HG03457 (cell line): ENCODE measurements at regions not wholly inside any gene's neighbourhood (a gene's known extent, or its start where the extent isn't known, plus 50 kb on each side); places are given as distances from the start of the nearest gene placed in this dataset.
A peak's percentile ranks its signal among the peaks of the same experiment; 100 is the strongest.
"Not testable (repeated sequence)": the region's sequence is repeated elsewhere in the genome, so short reads cannot be mapped to it uniquely, and the experiment has no call there.

Experiments
- ATAC-seq: cut with Tn5 transposase; IDR thresholded peaks from one replicate; pipeline ENCODE4 v1.9.1; 2021; ENCODE audit warnings: moderate number of reproducible peaks; ENCODE audit not compliant: unreplicated experiment

DNA sequence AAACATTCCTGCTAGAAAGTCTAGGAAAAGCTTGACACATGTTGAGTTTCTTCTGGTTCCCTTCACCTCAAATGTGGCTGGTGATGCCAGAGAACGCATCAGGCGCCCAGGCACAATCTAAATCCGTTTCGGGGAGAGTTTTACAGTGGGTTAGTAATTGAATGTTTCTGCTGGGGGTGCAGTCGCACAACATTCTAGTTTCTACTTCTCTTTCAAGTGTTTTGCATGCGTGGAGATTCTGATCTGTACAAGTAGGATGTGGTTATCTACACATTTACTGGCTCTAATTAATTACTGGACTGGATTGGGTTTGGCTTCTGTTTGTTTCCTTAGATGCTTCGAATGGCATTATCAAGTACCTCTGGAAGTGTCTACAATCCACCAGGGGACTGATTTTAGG, 173.8 kb downstream of the TMEM26 start:
- peak; percentile 79 for ATAC-seq

DNA sequence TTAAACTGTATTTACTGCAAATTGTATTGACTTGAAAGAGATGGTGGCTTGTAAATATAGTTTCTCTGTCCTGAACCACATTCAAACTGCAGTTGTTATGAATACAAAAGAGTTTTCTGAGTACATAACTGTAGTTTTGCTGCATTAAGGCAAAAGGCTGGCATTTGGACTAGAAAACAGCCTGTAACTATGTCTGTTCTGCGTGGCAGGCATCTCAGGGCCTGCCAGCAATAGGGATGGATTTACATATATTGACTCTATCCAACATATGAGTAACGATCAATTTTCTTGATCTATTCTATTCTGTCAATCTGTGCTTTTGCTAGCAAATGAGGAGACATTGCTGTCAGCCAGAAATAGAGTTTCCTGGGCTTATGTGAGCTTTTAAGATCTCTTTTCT, 174.6 kb downstream of the TMEM26 start:
- no peak for ATAC-seq

DNA sequence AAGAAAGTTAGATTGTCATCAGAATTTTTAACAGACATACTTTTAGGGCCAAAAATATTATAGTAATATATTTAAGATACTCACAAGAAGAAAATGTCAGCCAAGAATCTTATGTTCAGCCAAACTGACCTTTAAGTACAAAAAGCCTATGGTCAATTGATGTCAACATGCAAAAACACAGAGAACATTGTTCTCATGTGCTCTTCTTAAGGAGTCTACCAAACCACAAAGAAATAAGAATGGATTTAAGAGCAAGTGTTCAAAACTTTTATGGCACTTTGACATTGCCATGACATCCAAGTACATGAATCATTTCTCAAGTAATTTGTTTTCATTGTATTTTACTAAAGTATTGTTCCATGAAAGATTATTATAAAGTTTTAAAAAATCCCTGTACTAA, 180.4 kb downstream of the TMEM26 start:
- ATAC-seq = no peak

DNA sequence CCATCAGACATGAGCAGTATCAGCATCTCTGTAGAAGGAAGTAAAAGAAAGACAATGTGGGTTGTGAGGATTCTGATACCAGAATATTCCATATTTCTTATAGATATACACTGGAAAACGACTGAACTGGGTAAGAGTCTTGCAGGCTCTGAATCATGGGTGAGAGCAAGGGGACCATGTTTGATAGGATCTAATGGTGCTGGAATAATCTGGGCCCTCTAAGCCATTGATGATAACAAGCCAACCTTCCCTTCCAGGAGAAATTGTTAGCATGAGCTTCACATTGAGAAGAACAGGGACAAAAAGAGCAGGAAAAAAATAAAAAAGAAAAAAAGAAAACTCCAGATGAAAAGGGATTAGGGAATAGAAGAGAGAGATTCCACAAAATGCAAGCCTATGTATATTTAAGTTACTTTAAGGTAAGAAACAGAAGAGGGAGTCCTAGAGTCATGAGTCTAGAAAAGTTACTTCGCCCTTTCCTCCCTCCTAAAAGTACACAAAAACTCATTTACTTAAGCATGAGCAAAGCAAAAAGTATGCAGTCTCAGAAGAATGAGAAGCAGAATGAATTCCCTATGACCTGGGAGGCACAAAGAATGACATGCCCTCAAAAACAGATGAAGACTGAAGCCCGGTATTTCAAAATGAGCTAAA, 181.9 kb downstream of the TMEM26 start:
- no peak for ATAC-seq

DNA sequence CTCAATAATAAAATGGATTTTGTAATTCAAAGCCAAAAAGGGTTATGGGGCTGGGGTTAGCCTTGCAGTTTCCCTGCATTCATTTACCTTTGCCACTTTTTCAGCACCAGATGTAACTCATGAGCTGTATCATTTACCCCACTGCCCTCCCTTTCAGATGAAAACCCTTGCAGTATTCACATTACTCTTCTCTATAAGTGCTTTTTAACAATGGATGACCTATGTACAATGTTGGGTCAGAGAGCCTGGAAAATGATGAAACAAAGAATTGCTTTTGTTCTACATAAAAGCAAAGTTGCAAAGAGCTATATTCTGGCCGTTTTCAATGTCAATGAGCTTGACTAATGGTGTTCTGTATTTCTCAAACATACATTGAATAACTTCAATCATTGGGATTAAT, 189.7 kb downstream of the TMEM26 start:
- no peak for ATAC-seq

DNA sequence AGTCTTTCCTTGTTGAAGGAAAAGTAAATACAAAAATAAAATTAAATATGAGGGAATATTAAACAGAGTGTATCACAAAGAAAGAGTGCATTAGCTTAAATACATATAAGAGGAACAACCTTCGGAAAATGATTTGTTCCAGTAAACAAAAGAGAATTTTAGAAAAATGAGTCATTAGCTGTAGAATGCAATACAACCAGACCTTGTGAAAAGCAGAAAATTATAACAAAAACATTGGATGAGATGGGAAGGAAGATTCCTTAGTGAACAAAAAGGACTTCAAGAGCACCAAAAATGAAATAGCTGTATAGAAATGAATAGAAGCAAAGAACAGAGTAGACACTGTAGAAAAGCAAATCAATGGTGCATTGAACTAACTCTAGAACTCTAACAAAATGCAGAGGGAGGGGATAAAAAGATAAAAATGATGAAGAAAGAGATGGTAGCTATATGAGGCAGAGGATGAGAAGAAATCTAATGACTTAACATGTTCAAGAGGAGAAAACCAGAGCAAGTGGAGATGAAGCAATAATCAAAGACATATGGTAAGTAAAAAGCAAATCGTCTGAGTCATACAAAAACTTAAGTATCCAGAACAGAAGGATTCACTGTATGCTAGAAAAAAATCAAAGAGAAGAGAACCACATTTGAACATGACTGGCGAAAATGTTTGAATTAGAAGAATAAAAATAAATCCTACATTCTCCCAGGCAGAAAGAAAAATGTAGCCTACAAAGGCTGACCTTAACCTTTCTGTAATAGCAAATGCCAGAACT, 190.5 kb downstream of the TMEM26 start:
- ATAC-seq = no peak

DNA sequence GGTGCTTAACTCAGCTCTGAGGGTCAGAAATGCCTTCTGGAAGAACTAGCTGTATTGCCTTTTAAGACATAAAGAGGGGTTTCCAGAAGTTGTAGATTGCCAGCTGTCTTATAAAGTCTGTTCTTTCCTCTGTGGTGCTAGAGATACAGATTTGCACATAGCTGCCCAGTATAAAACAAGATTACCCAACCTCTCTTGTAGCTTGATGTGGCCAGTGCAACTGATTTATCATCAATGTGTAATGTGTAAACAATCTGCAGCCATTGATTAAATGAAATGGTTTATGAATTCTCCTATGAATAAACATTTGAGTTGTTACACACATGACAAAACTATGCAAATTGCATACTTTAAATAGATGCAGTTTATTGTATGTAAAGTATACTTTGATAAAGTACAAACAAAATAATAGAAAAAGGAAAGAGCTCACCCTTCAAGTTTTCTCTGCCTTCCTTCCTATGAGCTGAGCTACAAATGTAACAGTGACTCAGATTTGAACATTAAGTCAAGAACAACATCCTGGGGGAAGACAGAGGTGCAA, 195.2 kb downstream of the TMEM26 start:
- ATAC-seq = no peak

DNA sequence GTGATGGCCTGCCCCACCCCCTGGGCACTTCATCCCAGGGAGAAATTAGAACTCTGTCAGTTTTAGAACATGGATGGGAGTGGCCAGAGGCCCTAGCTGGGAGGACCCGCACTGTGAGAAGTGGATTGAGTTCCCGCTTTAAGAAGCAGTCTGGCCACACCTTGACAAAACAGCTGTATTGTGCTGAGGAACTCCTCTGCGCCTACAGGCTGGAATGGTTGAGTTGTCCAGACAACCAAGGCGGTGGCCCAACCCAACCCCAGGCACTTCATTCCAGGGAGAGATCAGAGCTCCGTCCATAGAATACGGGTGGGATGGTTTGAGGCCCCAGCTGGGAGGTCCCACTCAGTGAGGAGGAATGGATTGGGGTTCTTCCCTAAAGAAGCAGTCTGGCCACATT, 196.0 kb downstream of the TMEM26 start:
- no peak for ATAC-seq

DNA sequence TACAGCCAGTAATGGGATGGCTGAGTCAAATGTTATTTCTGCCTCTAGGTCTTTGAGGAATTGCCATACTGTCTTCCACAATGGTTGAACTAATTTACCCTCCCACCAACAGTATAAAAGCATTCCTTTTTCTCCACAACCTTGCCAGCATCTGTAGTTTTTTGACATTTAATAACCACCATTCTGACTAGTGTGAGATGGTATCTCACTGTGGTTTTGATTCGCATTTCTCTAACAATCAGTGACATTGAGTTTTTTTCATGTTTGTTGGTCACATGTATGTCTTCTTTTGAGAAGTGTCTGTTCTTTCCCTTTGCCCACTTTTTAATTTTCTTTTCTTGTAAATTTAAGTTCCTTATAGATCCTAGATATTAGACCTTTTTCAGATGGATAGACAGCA, 200.9 kb downstream of the TMEM26 start:
- ATAC-seq = not testable (repeated sequence)

DNA sequence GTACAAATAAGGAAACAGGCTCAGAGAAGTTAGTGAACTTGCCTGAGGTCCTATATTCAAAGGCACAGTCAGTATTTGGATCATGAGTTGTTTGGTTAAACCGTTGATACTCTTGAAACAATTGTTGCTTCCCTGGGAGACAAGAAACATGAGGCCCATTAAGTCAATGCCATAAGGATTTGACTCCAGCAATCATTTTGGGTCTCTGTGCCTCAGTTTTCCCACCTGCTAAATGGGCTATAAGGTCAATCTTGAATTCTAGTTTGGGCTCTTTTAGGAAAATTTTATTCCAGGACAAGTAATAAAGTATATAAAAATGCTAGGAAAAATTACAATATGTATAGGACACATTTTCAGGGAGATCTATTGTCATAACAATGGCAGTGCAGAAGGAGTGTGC, 202.1 kb downstream of the TMEM26 start:
- no peak for ATAC-seq

DNA sequence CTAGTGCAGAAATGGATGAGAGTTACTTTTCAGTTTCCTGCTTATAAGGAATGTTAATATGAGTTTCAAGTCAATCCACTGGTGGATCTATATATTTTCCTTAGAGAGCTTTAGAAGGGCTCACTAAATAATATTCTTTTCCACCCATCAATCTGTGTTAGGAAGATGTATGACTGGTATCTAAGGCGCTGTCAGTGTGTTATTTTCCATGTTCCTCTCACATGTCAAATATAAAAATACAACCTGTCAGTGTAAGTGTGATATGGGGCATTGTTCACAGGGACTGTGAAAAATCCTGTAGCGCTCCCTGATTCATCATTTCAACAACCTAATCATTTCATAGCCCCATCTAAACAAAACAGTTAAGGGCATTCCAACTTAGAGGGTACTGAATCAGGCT, 203.1 kb downstream of the TMEM26 start:
- ATAC-seq = no peak

DNA sequence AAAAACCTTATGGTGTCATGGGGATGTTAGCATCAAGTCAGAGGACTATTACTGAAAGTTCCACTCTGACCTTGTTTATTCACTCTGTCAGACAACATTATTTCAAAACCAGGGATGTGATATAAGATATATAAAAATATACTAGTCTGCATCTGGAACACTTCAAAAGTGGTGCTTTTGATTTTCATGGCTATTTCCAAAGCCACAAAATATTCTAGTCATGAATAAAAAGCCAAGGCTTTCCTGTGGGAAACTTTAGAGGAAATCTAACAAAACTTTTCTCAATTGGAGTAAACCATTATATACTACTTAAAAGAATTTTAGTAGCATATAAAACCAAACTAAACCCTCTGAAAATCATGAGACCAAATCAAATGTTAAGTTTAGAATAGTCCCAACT, 205.2 kb downstream of the TMEM26 start:
- no peak for ATAC-seq

DNA sequence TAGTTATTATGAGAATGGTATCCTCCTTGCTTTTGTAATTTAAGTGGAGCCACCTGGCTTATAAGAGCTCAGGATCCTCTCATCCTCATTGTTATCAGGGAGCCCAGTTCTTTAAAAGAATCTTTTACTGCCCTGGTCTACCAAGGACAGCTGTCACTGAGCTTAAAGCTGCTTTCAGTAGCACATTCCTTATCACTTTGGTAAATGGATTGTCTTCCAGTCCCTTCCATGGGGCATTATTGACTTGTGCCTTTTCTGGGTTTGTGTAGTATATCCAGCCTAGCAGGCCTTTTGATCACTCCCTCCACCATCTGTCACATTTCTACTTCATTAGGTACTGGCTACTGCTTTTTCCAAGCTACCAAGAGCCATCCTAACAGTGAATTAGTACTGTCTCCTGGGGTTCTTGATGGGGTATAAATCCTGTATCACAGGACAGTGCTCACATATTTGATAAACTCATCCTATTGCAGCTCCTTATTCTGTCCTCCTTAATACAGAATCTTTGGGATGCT, 208.9 kb downstream of the TMEM26 start:
- no peak for ATAC-seq

DNA sequence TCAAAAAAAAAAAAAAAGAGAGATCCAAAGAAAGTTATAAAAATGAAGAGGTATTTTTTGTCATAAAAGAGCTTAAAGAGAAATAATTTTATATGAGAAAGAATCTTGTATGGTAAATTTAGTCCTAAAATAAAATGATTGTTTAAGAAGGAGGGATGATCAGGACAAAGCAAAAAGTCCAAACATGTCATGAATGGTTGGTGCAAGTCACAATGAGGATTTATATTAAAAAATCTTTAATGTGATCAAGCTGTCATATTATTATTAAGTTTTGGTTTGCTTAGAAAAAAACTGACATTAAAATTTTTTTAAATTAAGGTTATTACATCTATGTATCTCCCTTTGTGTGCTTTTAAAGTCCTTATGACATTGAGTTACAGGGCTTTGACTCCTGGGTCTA, 220.4 kb downstream of the TMEM26 start:
- ATAC-seq = no peak

DNA sequence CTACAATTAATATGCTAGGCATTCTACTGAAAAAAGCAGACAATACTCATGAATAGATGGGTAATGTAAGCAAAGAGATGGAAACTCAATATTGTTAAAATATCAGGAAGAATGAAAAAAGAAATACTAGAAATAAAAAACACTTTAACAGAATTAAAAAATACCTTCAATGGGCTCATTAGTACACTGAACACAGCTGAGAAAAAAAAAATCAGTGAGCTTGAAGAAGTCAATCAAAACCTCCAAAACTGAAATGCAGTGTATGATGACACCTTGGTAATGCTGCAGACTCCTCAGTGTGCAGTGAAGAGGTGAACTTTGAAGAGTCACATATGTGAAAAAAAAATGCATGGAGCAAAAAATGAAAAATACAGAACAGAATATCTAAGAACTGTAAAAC, 227.2 kb downstream of the TMEM26 start:
- ATAC-seq = no peak

DNA sequence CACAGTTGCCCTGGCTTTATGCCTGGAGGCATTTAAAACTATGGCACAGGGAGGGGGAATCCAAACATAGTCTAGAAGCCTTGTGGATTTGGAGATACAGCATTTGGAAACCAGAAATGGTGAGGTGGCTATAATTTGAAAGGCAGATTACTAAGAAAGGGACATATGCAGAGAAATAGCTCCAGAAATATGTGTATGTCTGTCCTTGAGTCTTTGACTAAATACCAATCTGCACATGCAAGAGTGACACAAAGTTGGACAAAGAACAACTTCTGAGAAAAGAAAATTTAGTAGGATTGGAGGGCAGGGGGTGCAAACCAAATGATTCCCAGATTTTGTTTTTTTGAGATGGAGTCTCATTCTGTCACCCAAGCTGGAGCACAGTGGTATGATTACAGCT, 229.6 kb downstream of the TMEM26 start:
- ATAC-seq = no peak

DNA sequence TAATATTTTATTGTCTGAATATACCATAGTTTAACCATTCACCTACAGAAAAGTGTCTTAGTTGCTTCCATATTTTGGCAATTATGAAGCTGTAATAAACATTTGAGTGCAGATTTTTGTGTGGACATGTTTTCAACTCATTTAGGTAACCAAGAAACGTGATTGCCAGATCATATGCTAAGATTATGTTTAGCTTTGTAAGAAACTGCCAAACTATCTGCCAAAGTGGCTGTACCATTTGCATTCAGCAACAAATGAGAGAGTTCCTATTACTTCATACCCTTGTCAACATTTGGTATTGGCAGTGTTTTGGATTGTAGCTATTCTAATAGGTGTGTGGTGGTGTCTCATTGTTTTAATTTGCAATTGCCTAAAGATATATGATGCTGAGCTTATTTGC, 233.5 kb downstream of the TMEM26 start:
- ATAC-seq = no peak

DNA sequence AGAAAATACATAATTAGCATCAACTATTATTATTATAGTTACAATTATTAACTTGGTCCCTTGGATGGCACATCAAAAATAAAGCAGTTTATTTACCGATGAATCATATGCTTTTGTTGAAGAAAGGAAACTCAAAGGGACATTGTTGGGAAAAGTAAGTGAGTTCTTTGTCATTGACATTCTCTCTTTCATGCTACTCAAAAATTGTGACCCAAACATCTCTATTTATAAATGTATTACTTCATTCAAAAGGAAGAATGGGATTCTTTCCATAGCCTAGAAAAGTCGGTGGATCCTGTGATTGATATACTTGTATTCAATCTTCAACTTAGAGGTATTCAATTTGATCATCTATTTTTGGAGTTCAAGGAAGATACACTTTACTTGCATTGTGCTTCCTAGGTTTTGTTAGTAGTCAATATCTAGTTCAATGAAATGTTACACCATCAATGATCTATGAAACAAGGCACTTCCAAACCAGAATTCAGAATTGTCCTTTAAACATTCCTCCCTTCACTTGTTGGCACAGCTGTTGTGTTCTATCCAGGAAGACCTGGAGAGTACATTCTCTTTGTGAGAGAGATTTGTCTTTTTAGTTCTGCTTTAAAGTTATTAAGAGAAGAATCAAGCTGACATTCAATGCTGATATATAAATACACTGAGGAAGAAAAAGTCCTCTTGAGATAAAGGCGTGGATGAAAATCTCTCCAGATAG, 235.2 kb downstream of the TMEM26 start:
- ATAC-seq = no peak

DNA sequence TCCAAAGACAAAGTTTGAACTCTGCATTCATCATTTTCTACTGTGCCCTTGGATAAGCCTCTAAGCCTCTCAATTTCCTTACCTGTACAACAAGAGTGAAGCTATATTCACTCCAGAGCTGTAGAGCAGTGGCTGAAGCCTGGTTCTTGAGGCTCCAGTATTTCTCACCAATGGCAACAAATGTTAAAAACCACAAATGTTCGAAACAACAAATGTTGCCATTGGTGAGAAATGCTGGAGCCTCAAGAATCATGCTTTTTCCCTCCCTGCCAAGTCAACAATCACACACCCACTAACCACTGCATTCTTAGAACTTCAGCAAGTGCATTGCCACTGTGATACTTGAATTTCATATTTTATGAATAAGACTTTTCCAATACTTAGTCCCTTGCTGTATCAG, 237.9 kb downstream of the TMEM26 start:
- no peak for ATAC-seq

DNA sequence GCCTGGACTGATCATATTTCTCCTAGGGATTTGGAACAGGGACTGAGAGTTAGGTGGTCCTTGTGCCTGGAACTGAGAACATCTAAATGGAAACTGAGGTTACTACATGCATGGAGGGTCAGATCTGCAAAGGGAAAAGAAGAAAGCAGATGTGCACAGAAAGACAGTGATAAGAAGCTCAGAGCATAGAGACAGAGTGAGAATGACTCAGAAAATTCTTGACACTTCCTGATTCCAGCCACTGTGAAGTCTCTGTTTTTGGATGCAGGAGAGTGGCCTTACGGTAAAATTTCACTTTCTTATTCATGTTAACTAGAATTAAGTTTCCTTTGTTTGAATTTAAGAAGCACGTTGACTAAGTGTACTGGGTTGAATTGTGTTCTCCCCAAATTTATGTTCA, 241.7 kb downstream of the TMEM26 start:
- no peak for ATAC-seq

DNA sequence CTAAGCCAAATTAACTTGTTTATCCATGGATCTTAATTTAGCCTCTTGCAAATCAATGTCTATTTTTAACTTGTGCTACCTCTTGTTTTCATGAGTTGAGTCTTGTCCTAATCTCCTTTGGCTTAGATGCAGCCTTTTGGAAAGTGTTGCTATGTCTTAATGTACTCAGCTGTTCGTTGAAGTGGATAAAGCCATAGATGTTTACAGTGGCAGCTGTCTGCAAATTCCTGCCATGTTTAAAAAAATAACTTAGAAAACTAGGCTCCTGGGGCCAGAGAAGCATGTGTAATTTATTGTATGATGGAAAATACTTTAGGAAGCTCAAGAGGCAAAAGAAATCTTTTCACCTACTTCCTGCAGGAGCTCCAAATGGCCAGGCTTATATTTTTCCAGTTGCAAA, 253.1 kb upstream of the RHOBTB1 start:
- no peak for ATAC-seq

DNA sequence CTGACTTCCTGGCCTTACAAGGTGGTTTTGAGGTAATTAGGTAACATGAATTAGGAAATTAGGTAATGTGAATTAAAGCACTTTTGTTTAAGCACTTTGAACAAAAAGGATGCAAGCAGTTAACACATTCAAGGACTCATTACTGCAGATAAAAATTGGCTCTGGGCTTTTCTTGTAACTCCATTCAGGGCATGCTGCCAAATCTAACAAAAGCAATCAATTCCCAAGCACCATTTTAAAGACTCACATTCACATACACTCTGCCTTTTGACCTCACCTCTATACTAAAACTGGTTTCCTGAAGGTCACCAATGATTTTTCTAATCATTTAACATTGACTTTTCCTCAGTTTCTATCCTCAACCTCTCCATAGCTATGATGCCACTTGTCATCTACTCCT, 251.2 kb upstream of the RHOBTB1 start:
- no peak for ATAC-seq
